ENCODE measurements at regions not wholly inside any gene's neighbourhood (a gene's known extent, or its start where the extent isn't known, plus 50 kb on each side); places are given as distances from the start of the nearest gene placed in this dataset.

- no peak for DNase-seq (ENCODE audit: low read depth in 2 of 2)
These were observed 381.8 kb upstream of the SMIM21 start for GRCh38 chr18:75809151-75809925.

GRCh38 chr18:75805265-75805664 lies 377.8 kb upstream of the SMIM21 start:
- no peak for DNase-seq (ENCODE audit: low read depth in 2 of 2)

- DNase-seq (ENCODE audit: low read depth in 2 of 2): no peak
These were observed 375.2 kb upstream of the SMIM21 start for GRCh38 chr18:75802681-75803080.

GRCh38 chr18:75801178-75801577 lies 373.7 kb upstream of the SMIM21 start:
- DNase-seq (ENCODE audit: low read depth in 2 of 2): no peak

- DNase-seq (ENCODE audit: low read depth in 2 of 2): no peak
These were observed 372.8 kb upstream of the SMIM21 start for GRCh38 chr18:75800331-75800648.

- DNase-seq (ENCODE audit: low read depth in 2 of 2): no peak
These were observed 372.2 kb upstream of the SMIM21 start for GRCh38 chr18:75799449-75800330.

GRCh38 chr18:75797046-75797445 lies 369.5 kb upstream of the SMIM21 start:
- DNase-seq (ENCODE audit: low read depth in 2 of 2): no peak

GRCh38 chr18:75790796-75791195 lies 363.3 kb upstream of the SMIM21 start:
- no peak for DNase-seq (ENCODE audit: low read depth in 2 of 2)

GRCh38 chr18:75790111-75790510 lies 362.6 kb upstream of the SMIM21 start:
- no peak for DNase-seq (ENCODE audit: low read depth in 2 of 2)

GRCh38 chr18:75785834-75786233 lies 358.3 kb upstream of the SMIM21 start:
- DNase-seq (ENCODE audit: low read depth in 2 of 2): no peak

GRCh38 chr18:75785206-75785605 lies 357.7 kb upstream of the SMIM21 start:
- DNase-seq (ENCODE audit: low read depth in 2 of 2): no peak

- no peak for DNase-seq (ENCODE audit: low read depth in 2 of 2)
These were observed 356.9 kb upstream of the SMIM21 start for GRCh38 chr18:75784390-75784789.

GRCh38 chr18:75783566-75784281 lies 356.2 kb upstream of the SMIM21 start:
- DNase-seq (ENCODE audit: low read depth in 2 of 2): no peak

GRCh38 chr18:75782826-75783225 lies 355.3 kb upstream of the SMIM21 start:
- DNase-seq (ENCODE audit: low read depth in 2 of 2): no peak

GRCh38 chr18:75782204-75782603 lies 354.7 kb upstream of the SMIM21 start:
- no peak for DNase-seq (ENCODE audit: low read depth in 2 of 2)

GRCh38 chr18:75779910-75780309 lies 352.4 kb upstream of the SMIM21 start:
- DNase-seq (ENCODE audit: low read depth in 2 of 2): no peak

- DNase-seq (ENCODE audit: low read depth in 2 of 2): no peak
These were observed 351.9 kb upstream of the SMIM21 start for GRCh38 chr18:75779450-75779849.

- no peak for DNase-seq (ENCODE audit: low read depth in 2 of 2)
These were observed 350.1 kb upstream of the SMIM21 start for GRCh38 chr18:75777630-75778029.

GRCh38 chr18:75775121-75775520 lies 347.6 kb upstream of the SMIM21 start:
- no peak for DNase-seq (ENCODE audit: low read depth in 2 of 2)

GRCh38 chr18:75773618-75774017 lies 346.1 kb upstream of the SMIM21 start:
- no peak for DNase-seq (ENCODE audit: low read depth in 2 of 2)

GRCh38 chr18:75762758-75763157 lies 335.3 kb upstream of the SMIM21 start:
- DNase-seq (ENCODE audit: low read depth in 2 of 2): no peak

GRCh38 chr18:75760208-75760607 lies 332.7 kb upstream of the SMIM21 start:
- DNase-seq (ENCODE audit: low read depth in 2 of 2): no peak

- DNase-seq (ENCODE audit: low read depth in 2 of 2): no peak
These were observed 330.4 kb upstream of the SMIM21 start for GRCh38 chr18:75757951-75758350.

All from stimulated activated CD4-positive, alpha-beta T cell treated with anti-CD3 and anti-CD28 coated beads, Interleukin-15, amount 100 ng/mL, for 48 hours (primary cell).